GM12878 (cell line): ENCODE measurements at regions not wholly inside any gene's neighbourhood (a gene's known extent, or its start where the extent isn't known, plus 50 kb on each side); places are given as distances from the start of the nearest gene placed in this dataset.

Experiments used
- ATAC-seq: fragments of 200-7000 bp; cut with Tn5 transposase; 3 replicates; pipeline ENCODE4 v1.9.1; 2020; ENCODE audit warnings: mild to moderate bottlenecking, moderate library complexity
- BruUV-seq: library from RNA; stranded (reverse); fragments of 400-500 nt; replicated peaks from 2 replicates; lab custom pipeline; 2021; lab: Mats Ljungman, UMichigan
- CTCF ChIA-PET: fragments of 300-600 bp; sonication (Branson Sonifier 250); formaldehyde crosslinking; extraction: SDS; loops from one replicate; lab custom pipeline; 2021; ENCODE audit warnings: inconsistent platforms; lab: Yijun Ruan, JAX
- POLR2A ChIA-PET: fragments of 350-600 bp; formaldehyde crosslinking; extraction: SDS; loops from one replicate; lab custom pipeline; 2021; ENCODE audit warnings: inconsistent platforms; lab: Charles Lee
- RAD21 ChIA-PET: fragments of 300-600 bp; sonication (Branson Sonifier 250); formaldehyde crosslinking; loops from one replicate; lab custom pipeline; 2023; ENCODE audit warnings: antibody characterized with exemption; ENCODE audit not compliant: unreplicated experiment; lab: Charles Lee
- SMC1A ChIA-PET: fragments of 300-600 bp; sonication (Branson Sonifier 250); formaldehyde crosslinking; loops from one replicate; lab custom pipeline; 2023; ENCODE audit not compliant: unreplicated experiment, uncharacterized antibody; lab: Charles Lee
- DNase-seq: peaks from one replicate; pipeline ENCODE4 v3.0.0-alpha.2; 2011; ENCODE audit warnings: low read depth, low spot score
- FAIRE-seq: peaks from 3 replicates; lab custom pipeline; 2011; peaks lifted over from hg19 to GRCh38; lab: Jason Lieb, UNC
- H2AFZ ChIP-seq: 2 replicates; pipeline ENCODE4 v1.6.0; 2011; ENCODE audit warnings: low read depth, low read length, control low read depth; ENCODE audit not compliant: control insufficient read depth
- H3K27ac ChIP-seq: 2 replicates; pipeline ENCODE4 v1.5.1; 2011; ENCODE audit warnings: control low read depth; ENCODE audit not compliant: control insufficient read depth, insufficient read depth
- H3K27me3 ChIP-seq, 2 experiments: replicated peaks in 1 of 2; 2 replicates each; pipeline versions ENCODE4 v1.6.0 to v1.6.1; 2011; ENCODE audit warnings: low read length in 1 of 2; ENCODE audit not compliant: control insufficient read depth in 2 of 2, insufficient read depth in 2 of 2
- H3K36me3 ChIP-seq, 2 experiments: 2 replicates each; pipeline ENCODE4 v1.5.1; 2011; ENCODE audit warnings: low read length in 1 of 2; ENCODE audit not compliant: control insufficient read depth in 2 of 2, insufficient read depth in 2 of 2
- H3K4me1 ChIP-seq: 2 replicates; pipeline ENCODE4 v1.6.1; 2011; ENCODE audit warnings: mild to moderate bottlenecking, low read length, moderate library complexity, mixed read lengths; ENCODE audit not compliant: control insufficient read depth, insufficient read depth
- H3K4me2 ChIP-seq: 2 replicates; pipeline ENCODE4 v1.6.0; 2011; ENCODE audit warnings: control low read depth; ENCODE audit not compliant: control insufficient read depth, insufficient read depth
- H3K4me3 ChIP-seq: fragments of 200-600 bp; sonication (generic); 2 replicates; pipeline ENCODE4 v1.5.1; 2016
- H3K79me2 ChIP-seq: 2 replicates; pipeline ENCODE4 v1.6.0; 2011; ENCODE audit warnings: low read length; ENCODE audit not compliant: control insufficient read depth, insufficient read depth
- H3K9ac ChIP-seq: 2 replicates; pipeline ENCODE4 v1.8.0; 2011; ENCODE audit warnings: low read length, control low read depth, mixed read lengths; ENCODE audit not compliant: control insufficient read depth, insufficient read depth
- H3K9me3 ChIP-seq: replicated peaks from 3 replicates; pipeline ENCODE4 v1.5.1; 2011; ENCODE audit warnings: mild to moderate bottlenecking, low read length; ENCODE audit not compliant: control insufficient read depth, insufficient read depth
- H4K20me1 ChIP-seq: 2 replicates; pipeline ENCODE4 v1.6.0; 2011; ENCODE audit not compliant: control insufficient read depth, insufficient read depth
- GATAD2B ChIP-seq: fragments of 450-650 bp; conservative IDR thresholded peaks from 2 replicates; pipeline ENCODE4 v1.6.1; 2017; ENCODE audit warnings: low read depth, mild to moderate bottlenecking, moderate library complexity
- HCFC1 ChIP-seq: fragments of 150-350 bp; IDR thresholded peaks from 2 replicates; pipeline ENCODE4 v1.6.1; 2014; ENCODE audit warnings: low read length
- JUNB ChIP-seq: IDR thresholded peaks from 2 replicates; pipeline ENCODE4 v1.6.1; 2016; ENCODE audit warnings: antibody characterized with exemption, mild to moderate bottlenecking
- PAX8 ChIP-seq: fragments of 450-650 bp; IDR thresholded peaks from 2 replicates; pipeline ENCODE4 v1.6.1; 2017; ENCODE audit warnings: mild to moderate bottlenecking, moderate library complexity
- WGBS: methylation state at CpG from one replicate; pipeline ENCODE4 v1.1.6; 2016; ENCODE audit warnings: low lambda C conversion rate; ENCODE audit not compliant: insufficient replicate concordance, insufficient coverage; ENCODE audit errors: missing lambda C conversion rate; 5-methylcytosine and 5-hydroxymethylcytosine counted together
- in situ Hi-C: fragments of 300-500 bp; cut with MboI; formaldehyde crosslinking; loops from 9 replicates; pipeline ENCODE4 v1.14.3; 2018; ENCODE audit warnings: mixed read lengths
- intact Hi-C: fragments of 100-400 bp; cut with micrococcal nuclease; formaldehyde crosslinking; loops from one replicate; pipeline ENCODE4 v1.14.2; 2022; ENCODE audit not compliant: unreplicated experiment
- TF ChIP-seq, protein P1 (sequence below): IDR thresholded peaks from 2 replicates; pipeline ENCODE4 v1.6.1; 2012; ENCODE audit warnings: low read length, inconsistent platforms
- TF ChIP-seq, protein P2 (sequence below): fragments of 450-650 bp; formaldehyde crosslinking; IDR thresholded peaks from 2 replicates; pipeline ENCODE4 v1.4.0; 2020; ENCODE audit warnings: mild to moderate bottlenecking, moderate library complexity
- TF ChIP-seq, protein P3 (sequence below), 3 experiments: IDR thresholded peaks in 2 of 3; conservative IDR thresholded peaks in 1 of 3; 2 replicates each; pipeline ENCODE4 v1.5.1; 2011; ENCODE audit warnings: low read depth in 3 of 3, low read length in 3 of 3, mild to moderate bottlenecking in 3 of 3, control low read depth in 2 of 3, moderate library complexity in 2 of 3, inconsistent platforms in 1 of 3, mixed read lengths in 1 of 3; ENCODE audit not compliant: control insufficient read depth in 2 of 3, insufficient read depth in 1 of 3; ENCODE audit errors: extremely low read depth in 1 of 3
- TF ChIP-seq, protein P4 (sequence below): IDR thresholded peaks from 2 replicates; pipeline ENCODE4 v1.6.1; 2011; ENCODE audit warnings: mild to moderate bottlenecking, low read depth, low read length, moderate library complexity; ENCODE audit not compliant: insufficient replicate concordance
- TF ChIP-seq, protein P5 (sequence below): fragments of 450-650 bp; formaldehyde crosslinking; IDR thresholded peaks from 2 replicates; pipeline ENCODE4 v1.5.0; 2022; ENCODE audit warnings: mild to moderate bottlenecking, missing genetic modification characterization

DNA sequence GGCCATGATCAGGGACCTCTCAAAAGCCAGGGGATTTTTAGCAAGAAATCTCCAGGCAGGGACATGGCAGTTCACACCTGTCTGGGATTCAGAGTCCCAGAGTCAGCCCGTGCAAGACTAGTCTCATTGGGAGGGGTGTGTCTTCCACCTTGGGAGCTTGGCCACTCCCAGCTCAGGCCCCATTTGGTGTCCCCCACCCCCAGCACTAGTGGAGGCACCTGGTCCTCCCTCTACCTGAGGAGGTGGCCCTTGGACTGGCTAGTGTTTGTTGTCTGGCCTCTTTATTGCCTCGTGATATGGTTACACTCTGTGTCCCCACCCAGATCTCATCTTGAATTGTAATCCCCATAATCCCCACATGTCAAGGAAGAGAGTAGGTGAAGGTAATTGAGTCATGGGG is 140.8 kb upstream of the PHACTR3 start (continued):
- TF ChIP-seq, protein P1, sequence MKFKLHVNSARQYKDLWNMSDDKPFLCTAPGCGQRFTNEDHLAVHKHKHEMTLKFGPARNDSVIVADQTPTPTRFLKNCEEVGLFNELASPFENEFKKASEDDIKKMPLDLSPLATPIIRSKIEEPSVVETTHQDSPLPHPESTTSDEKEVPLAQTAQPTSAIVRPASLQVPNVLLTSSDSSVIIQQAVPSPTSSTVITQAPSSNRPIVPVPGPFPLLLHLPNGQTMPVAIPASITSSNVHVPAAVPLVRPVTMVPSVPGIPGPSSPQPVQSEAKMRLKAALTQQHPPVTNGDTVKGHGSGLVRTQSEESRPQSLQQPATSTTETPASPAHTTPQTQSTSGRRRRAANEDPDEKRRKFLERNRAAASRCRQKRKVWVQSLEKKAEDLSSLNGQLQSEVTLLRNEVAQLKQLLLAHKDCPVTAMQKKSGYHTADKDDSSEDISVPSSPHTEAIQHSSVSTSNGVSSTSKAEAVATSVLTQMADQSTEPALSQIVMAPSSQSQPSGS: no peak
- TF ChIP-seq PAX8: no peak
- TF ChIP-seq, protein P2, sequence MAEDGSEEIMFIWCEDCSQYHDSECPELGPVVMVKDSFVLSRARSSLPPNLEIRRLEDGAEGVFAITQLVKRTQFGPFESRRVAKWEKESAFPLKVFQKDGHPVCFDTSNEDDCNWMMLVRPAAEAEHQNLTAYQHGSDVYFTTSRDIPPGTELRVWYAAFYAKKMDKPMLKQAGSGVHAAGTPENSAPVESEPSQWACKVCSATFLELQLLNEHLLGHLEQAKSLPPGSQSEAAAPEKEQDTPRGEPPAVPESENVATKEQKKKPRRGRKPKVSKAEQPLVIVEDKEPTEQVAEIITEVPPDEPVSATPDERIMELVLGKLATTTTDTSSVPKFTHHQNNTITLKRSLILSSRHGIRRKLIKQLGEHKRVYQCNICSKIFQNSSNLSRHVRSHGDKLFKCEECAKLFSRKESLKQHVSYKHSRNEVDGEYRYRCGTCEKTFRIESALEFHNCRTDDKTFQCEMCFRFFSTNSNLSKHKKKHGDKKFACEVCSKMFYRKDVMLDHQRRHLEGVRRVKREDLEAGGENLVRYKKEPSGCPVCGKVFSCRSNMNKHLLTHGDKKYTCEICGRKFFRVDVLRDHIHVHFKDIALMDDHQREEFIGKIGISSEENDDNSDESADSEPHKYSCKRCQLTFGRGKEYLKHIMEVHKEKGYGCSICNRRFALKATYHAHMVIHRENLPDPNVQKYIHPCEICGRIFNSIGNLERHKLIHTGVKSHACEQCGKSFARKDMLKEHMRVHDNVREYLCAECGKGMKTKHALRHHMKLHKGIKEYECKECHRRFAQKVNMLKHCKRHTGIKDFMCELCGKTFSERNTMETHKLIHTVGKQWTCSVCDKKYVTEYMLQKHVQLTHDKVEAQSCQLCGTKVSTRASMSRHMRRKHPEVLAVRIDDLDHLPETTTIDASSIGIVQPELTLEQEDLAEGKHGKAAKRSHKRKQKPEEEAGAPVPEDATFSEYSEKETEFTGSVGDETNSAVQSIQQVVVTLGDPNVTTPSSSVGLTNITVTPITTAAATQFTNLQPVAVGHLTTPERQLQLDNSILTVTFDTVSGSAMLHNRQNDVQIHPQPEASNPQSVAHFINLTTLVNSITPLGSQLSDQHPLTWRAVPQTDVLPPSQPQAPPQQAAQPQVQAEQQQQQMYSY (CRISPR knock-in tag): no peak

DNA sequence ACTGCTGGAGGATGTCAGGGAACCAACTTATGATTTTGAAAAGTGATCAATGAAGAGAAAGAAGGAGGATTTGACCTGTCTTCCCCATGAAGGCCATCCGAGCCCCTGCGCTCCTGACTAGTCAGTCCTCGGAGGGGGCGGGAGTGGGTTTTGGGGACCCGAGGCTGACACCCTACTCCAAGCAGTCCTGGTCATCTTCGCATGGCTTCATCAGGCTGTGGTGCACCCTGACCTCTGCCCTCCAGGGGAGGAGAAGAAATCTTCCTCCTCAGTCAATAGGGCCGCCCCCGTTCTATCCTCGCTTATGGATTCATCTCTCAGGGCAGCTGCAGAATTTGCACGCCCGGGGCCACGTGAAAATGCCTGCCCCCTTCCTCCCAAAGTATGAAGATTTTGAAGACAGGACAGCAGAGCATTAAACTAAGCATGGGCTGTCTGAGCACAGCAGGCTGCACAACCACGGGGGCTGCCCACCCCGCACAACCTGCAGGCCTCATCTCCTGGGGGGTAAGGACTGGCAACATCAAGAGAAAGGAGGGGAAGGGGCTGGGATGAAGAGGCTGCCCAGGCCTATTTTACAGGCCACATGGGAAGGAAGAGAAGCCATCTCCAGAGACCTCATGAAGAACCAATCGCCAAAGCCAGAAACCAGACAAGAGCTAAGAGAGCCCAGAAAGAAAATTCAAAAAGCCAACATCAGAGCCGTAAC is 138.1 kb upstream of the PHACTR3 start:
- in situ Hi-C loops: no loop called here
- no peak for ATAC-seq
- no peaks in the 10 kb centered on the region for H3K79me2 ChIP-seq
- no peak overlapping the region for H2AFZ ChIP-seq
- RAD21 ChIA-PET: no interaction called here
- no peak overlapping the region for H3K4me2 ChIP-seq
- BruUV-seq: no TSS peak
- no peak for FAIRE-seq
- no peak overlapping the region for H3K4me3 ChIP-seq
- no peaks in the 10 kb centered on the region for H3K4me1 ChIP-seq
- no peaks in the 10 kb centered on the region for H3K9me3 ChIP-seq
- CTCF ChIA-PET: no interaction called here
- H4K20me1 ChIP-seq: no peaks in the 10 kb centered on the region
- peaks cover 0 to 2% of the 10 kb centered on the region in 2 experiments; a peak in 1 of 4 replicates for H3K27me3 ChIP-seq
- 47% methylated on average over 16 of the region's 16 CpGs for WGBS
- H3K36me3 ChIP-seq: no peaks in the 10 kb centered on the region
- intact Hi-C loops: no loop called here
- no peak overlapping the region for H3K27ac ChIP-seq
- no peak for DNase-seq
- SMC1A ChIA-PET: interaction anchor here (0.6 kb wide), 1 partner anchor 592 kb away, joined by 3 read pairs; no protein-coding TSS in a partner anchor
- no peak overlapping the region for H3K9ac ChIP-seq
- POLR2A ChIA-PET: no interaction called here
- TF ChIP-seq GATAD2B (no peak), JUNB (no peak), HCFC1 (no peak)
- TF ChIP-seq, protein P3, sequence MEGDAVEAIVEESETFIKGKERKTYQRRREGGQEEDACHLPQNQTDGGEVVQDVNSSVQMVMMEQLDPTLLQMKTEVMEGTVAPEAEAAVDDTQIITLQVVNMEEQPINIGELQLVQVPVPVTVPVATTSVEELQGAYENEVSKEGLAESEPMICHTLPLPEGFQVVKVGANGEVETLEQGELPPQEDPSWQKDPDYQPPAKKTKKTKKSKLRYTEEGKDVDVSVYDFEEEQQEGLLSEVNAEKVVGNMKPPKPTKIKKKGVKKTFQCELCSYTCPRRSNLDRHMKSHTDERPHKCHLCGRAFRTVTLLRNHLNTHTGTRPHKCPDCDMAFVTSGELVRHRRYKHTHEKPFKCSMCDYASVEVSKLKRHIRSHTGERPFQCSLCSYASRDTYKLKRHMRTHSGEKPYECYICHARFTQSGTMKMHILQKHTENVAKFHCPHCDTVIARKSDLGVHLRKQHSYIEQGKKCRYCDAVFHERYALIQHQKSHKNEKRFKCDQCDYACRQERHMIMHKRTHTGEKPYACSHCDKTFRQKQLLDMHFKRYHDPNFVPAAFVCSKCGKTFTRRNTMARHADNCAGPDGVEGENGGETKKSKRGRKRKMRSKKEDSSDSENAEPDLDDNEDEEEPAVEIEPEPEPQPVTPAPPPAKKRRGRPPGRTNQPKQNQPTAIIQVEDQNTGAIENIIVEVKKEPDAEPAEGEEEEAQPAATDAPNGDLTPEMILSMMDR (IDR thresholded peaks at IDR 0.05 in 2 of 3, conservative IDR thresholded peaks at IDR 0.05 in 1 of 3; ENCODE audit: control insufficient read depth in 2 of 3, extremely low read depth in 1 of 3, insufficient read depth in 1 of 3, low read depth in 3 of 3, low read length in 3 of 3): no peak
- TF ChIP-seq, protein P4, sequence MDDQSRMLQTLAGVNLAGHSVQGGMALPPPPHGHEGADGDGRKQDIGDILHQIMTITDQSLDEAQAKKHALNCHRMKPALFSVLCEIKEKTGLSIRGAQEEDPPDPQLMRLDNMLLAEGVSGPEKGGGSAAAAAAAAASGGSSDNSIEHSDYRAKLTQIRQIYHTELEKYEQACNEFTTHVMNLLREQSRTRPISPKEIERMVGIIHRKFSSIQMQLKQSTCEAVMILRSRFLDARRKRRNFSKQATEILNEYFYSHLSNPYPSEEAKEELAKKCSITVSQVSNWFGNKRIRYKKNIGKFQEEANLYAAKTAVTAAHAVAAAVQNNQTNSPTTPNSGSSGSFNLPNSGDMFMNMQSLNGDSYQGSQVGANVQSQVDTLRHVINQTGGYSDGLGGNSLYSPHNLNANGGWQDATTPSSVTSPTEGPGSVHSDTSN: no peak
- TF ChIP-seq, protein P5, sequence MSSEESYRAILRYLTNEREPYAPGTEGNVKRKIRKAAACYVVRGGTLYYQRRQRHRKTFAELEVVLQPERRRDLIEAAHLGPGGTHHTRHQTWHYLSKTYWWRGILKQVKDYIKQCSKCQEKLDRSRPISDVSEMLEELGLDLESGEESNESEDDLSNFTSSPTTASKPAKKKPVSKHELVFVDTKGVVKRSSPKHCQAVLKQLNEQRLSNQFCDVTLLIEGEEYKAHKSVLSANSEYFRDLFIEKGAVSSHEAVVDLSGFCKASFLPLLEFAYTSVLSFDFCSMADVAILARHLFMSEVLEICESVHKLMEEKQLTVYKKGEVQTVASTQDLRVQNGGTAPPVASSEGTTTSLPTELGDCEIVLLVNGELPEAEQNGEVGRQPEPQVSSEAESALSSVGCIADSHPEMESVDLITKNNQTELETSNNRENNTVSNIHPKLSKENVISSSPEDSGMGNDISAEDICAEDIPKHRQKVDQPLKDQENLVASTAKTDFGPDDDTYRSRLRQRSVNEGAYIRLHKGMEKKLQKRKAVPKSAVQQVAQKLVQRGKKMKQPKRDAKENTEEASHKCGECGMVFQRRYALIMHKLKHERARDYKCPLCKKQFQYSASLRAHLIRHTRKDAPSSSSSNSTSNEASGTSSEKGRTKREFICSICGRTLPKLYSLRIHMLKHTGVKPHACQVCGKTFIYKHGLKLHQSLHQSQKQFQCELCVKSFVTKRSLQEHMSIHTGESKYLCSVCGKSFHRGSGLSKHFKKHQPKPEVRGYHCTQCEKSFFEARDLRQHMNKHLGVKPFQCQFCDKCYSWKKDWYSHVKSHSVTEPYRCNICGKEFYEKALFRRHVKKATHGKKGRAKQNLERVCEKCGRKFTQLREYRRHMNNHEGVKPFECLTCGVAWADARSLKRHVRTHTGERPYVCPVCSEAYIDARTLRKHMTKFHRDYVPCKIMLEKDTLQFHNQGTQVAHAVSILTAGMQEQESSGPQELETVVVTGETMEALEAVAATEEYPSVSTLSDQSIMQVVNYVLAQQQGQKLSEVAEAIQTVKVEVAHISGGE: no peak
